GM04504 (cell line): ENCODE measurements at regions not wholly inside any gene's neighbourhood (a gene's known extent, or its start where the extent isn't known, plus 50 kb on each side); places are given as distances from the start of the nearest gene placed in this dataset.

Experiments used
- DNase-seq: peaks from one replicate; pipeline ENCODE4 v3.0.0-alpha.2; 2012; ENCODE audit warnings: low read depth

GRCh38 chr1:209428241-209428921 is 155.1 kb upstream of the CAMK1G start:
- DNase-seq: no peak

- no peak for DNase-seq
These were observed 153.9 kb upstream of the CAMK1G start for GRCh38 chr1:209429611-209430010.

- no peak for DNase-seq
These were observed 153.4 kb upstream of the CAMK1G start for GRCh38 chr1:209430107-209430506.

- DNase-seq: no peak
These were observed 152.7 kb upstream of the CAMK1G start for GRCh38 chr1:209430821-209431259.

- DNase-seq: no peak
These were observed 152.1 kb upstream of the CAMK1G start for GRCh38 chr1:209431402-209431801.

GRCh38 chr1:209431813-209432442 is 151.6 kb upstream of the CAMK1G start:
- no peak for DNase-seq

GRCh38 chr1:209432443-209432825 is 151.1 kb upstream of the CAMK1G start:
- no peak for DNase-seq

GRCh38 chr1:209433649-209434031 is 149.9 kb upstream of the CAMK1G start:
- DNase-seq: no peak

GRCh38 chr1:209434066-209434465 is 149.4 kb upstream of the CAMK1G start:
- DNase-seq: no peak

GRCh38 chr1:209434631-209435217 is 148.8 kb upstream of the CAMK1G start:
- DNase-seq: no peak

- no peak for DNase-seq
These were observed 147.6 kb upstream of the CAMK1G start for GRCh38 chr1:209435654-209436566.

- DNase-seq: no peak
These were observed 143.7 kb upstream of the CAMK1G start for GRCh38 chr1:209439828-209440227.

- DNase-seq: no peak
These were observed 140.1 kb upstream of the CAMK1G start for GRCh38 chr1:209443361-209443931.

GRCh38 chr1:209443975-209444651 is 139.4 kb upstream of the CAMK1G start:
- DNase-seq: no peak

GRCh38 chr1:209444961-209445360 is 138.6 kb upstream of the CAMK1G start:
- no peak for DNase-seq

GRCh38 chr1:209445576-209445975 is 137.9 kb upstream of the CAMK1G start:
- DNase-seq: no peak

- no peak for DNase-seq
These were observed 137.2 kb upstream of the CAMK1G start for GRCh38 chr1:209446356-209446755.

GRCh38 chr1:209454340-209454994 is 129.0 kb upstream of the CAMK1G start:
- DNase-seq: no peak

- no peak for DNase-seq
These were observed 128.4 kb upstream of the CAMK1G start for GRCh38 chr1:209455145-209455544.

- no peak for DNase-seq
These were observed 127.7 kb upstream of the CAMK1G start for GRCh38 chr1:209455661-209456358.
